Keratinocyte (primary cell): ENCODE measurements at regions not wholly inside any gene's neighbourhood (a gene's known extent, or its start where the extent isn't known, plus 50 kb on each side); places are given as distances from the start of the nearest gene placed in this dataset.

Experiments
- DNase-seq: peaks from one replicate; pipeline ENCODE4 v3.0.0-alpha.2; 2011; ENCODE audit warnings: low read depth, missing footprints, low spot score
- FAIRE-seq: peaks from 2 replicates; lab custom pipeline; 2011; peaks lifted over from hg19 to GRCh38; lab: Jason Lieb, UNC
- H2AFZ ChIP-seq: 2 replicates; pipeline ENCODE4 v1.6.0; 2012; ENCODE audit warnings: low read length, control low read depth, inconsistent platforms; ENCODE audit not compliant: control insufficient read depth
- H3K27ac ChIP-seq: 2 replicates; pipeline ENCODE4 v1.5.1; 2011; ENCODE audit warnings: low read length; ENCODE audit not compliant: control insufficient read depth, insufficient read depth
- H3K27me3 ChIP-seq: 3 replicates; pipeline ENCODE4 v1.6.0; 2011; ENCODE audit warnings: low read length; ENCODE audit not compliant: control insufficient read depth, insufficient read depth; ENCODE audit errors: extremely low read depth
- H3K36me3 ChIP-seq, 2 experiments: 2 replicates in 1 of 2; 3 replicates in 1 of 2; pipeline ENCODE4 v1.5.1; 2011; ENCODE audit warnings: low read length in 2 of 2, mild to moderate bottlenecking in 1 of 2; ENCODE audit not compliant: control insufficient read depth in 2 of 2, insufficient read depth in 2 of 2; ENCODE audit errors: extremely low read depth in 1 of 2
- H3K4me1 ChIP-seq: 3 replicates; pipeline ENCODE4 v1.5.1; 2011; ENCODE audit warnings: low read length; ENCODE audit not compliant: control insufficient read depth, insufficient read depth; ENCODE audit errors: extremely low read depth
- H3K4me2 ChIP-seq: 3 replicates; pipeline ENCODE4 v1.6.0; 2011; ENCODE audit warnings: low read depth, low read length; ENCODE audit not compliant: control insufficient read depth, insufficient read depth; ENCODE audit errors: extremely low read depth
- H3K4me3 ChIP-seq, 3 experiments: fragments of 200-600 bp in 1 of 3; sonication (generic) in 1 of 3; 2 replicates in 2 of 3; 3 replicates in 1 of 3; pipeline ENCODE4 v1.5.1; 2011 to 2016; ENCODE audit warnings: low read length in 3 of 3, mild to moderate bottlenecking in 3 of 3, control low read depth in 2 of 3, inconsistent platforms in 1 of 3, low read depth in 1 of 3, mixed read lengths in 1 of 3, mixed run types in 1 of 3, moderate library complexity in 1 of 3; ENCODE audit not compliant: control insufficient read depth in 2 of 3, insufficient read depth in 2 of 3; ENCODE audit errors: extremely low read depth in 1 of 3
- H3K79me2 ChIP-seq: 2 replicates; pipeline ENCODE4 v1.6.0; 2012; ENCODE audit warnings: low read length; ENCODE audit not compliant: control insufficient read depth, insufficient read depth
- H3K9ac ChIP-seq: 3 replicates; pipeline ENCODE4 v1.6.0; 2011; ENCODE audit warnings: low read length; ENCODE audit not compliant: control insufficient read depth, insufficient read depth; ENCODE audit errors: extremely low read depth
- H3K9me1 ChIP-seq: 3 replicates; pipeline ENCODE4 v1.6.0; 2011; ENCODE audit warnings: low read length; ENCODE audit not compliant: control insufficient read depth, insufficient read depth; ENCODE audit errors: extremely low read depth
- H3K9me3 ChIP-seq: 2 replicates; pipeline ENCODE4 v1.5.1; 2012; ENCODE audit warnings: low read depth, low read length; ENCODE audit not compliant: control insufficient read depth
- H4K20me1 ChIP-seq: 3 replicates; pipeline ENCODE4 v1.6.0; 2011; ENCODE audit warnings: low read length; ENCODE audit not compliant: control insufficient read depth, insufficient read depth; ENCODE audit errors: extremely low read depth
- EZH2 ChIP-seq: IDR thresholded peaks from one replicate; pipeline ENCODE4 v1.6.1; 2012; ENCODE audit warnings: inconsistent platforms, mild to moderate bottlenecking, low read length, moderate library complexity
- dilution Hi-C: fragments of 300-500 bp; cut with MboI; formaldehyde crosslinking; loops from one replicate; pipeline ENCODE4 v1.7.0; 2020; ENCODE audit warnings: low sequenced_read_pairs; ENCODE audit not compliant: extremely low pct_ligation_motif_present
- TF ChIP-seq, protein P1 (sequence below), 3 experiments: IDR thresholded peaks in 1 of 3; conservative IDR thresholded peaks in 1 of 3; optimal IDR thresholded peaks in 1 of 3; 2 replicates in 2 of 3; 3 replicates in 1 of 3; pipeline versions ENCODE3 to v1.5.1; 2011; ENCODE audit warnings: low read length in 3 of 3, mild to moderate bottlenecking in 3 of 3, moderate library complexity in 2 of 3, control low read depth in 1 of 3, inconsistent platforms in 1 of 3; ENCODE audit not compliant: insufficient read depth in 2 of 3; ENCODE audit errors: extremely low read depth in 1 of 3

DNA sequence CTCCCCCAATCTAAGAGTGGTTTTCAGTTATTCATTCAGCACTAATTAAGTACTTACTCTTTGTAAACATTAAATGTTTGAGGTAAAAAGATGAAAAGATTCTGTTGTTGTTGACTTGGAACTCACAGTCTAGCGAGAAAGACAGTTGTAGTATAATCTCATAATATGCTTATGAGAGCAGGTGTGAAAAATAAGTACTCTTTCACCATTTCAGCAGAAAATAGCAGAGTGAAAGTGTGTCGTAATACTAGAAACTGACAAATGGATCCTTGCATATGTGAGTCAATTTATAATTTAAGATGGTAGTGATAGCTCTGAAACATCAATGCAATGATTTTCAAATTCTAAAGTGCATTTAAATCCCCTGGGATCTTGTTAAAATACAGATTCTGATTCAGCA, 618.8 kb upstream of the CCDC54 start:
- no peak for FAIRE-seq
- dilution Hi-C loops: no loop called here
- Histone ChIP-seq H4K20me1 (no peaks in the 10 kb centered on the region), H3K27me3 (no peaks in the 10 kb centered on the region), H3K9ac (no peak overlapping the region), H3K4me3 (no peak overlapping the region), H3K9me3 (no peaks in the 10 kb centered on the region), H3K36me3 (no peaks in the 10 kb centered on the region), H3K4me2 (no peak overlapping the region), H3K27ac (no peak overlapping the region), H3K4me1 (no peaks in the 10 kb centered on the region), H3K79me2 (no peaks in the 10 kb centered on the region), H2AFZ (no peak overlapping the region), H3K9me1 (no peaks in the 10 kb centered on the region)
- no peak for DNase-seq
- TF ChIP-seq, protein P1, sequence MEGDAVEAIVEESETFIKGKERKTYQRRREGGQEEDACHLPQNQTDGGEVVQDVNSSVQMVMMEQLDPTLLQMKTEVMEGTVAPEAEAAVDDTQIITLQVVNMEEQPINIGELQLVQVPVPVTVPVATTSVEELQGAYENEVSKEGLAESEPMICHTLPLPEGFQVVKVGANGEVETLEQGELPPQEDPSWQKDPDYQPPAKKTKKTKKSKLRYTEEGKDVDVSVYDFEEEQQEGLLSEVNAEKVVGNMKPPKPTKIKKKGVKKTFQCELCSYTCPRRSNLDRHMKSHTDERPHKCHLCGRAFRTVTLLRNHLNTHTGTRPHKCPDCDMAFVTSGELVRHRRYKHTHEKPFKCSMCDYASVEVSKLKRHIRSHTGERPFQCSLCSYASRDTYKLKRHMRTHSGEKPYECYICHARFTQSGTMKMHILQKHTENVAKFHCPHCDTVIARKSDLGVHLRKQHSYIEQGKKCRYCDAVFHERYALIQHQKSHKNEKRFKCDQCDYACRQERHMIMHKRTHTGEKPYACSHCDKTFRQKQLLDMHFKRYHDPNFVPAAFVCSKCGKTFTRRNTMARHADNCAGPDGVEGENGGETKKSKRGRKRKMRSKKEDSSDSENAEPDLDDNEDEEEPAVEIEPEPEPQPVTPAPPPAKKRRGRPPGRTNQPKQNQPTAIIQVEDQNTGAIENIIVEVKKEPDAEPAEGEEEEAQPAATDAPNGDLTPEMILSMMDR (optimal IDR thresholded peaks at IDR 0.05 in 1 of 3, IDR thresholded peaks at IDR 0.05 in 1 of 3, conservative IDR thresholded peaks at IDR 0.05 in 1 of 3; ENCODE audit: extremely low read depth in 1 of 3, insufficient read depth in 2 of 3, low read length in 3 of 3): no peak
- no peak for TF ChIP-seq EZH2

DNA sequence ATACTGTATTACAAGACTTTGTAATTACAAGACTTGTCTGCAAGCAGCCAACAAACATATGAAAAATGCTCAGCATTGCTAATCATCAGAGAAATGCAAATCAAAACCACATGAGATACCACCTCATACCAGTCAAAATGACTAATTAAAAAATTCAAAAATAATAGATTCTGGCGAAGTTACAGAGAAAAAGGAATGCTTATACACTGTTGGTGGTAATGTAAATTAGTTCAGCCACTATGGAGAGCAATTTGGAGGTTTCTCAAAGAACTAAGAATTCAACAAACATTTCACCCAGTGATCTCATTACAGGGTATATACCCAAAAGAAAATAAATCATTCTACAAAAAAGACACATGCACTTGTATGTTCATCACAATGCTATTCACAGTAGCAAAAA, 617.5 kb upstream of the CCDC54 start:
- Histone ChIP-seq H3K4me1 (no peaks in the 10 kb centered on the region), H3K27ac (no peak overlapping the region), H3K9me1 (no peaks in the 10 kb centered on the region), H3K36me3 (no peaks in the 10 kb centered on the region), H3K27me3 (no peaks in the 10 kb centered on the region), H3K4me3 (no peak overlapping the region), H4K20me1 (no peaks in the 10 kb centered on the region), H3K9me3 (no peaks in the 10 kb centered on the region), H3K79me2 (no peaks in the 10 kb centered on the region), H2AFZ (no peak overlapping the region), H3K4me2 (no peak overlapping the region), H3K9ac (no peak overlapping the region)
- FAIRE-seq: no peak
- dilution Hi-C loops: no loop called here
- TF ChIP-seq EZH2: no peak
- TF ChIP-seq, protein P1 (optimal IDR thresholded peaks at IDR 0.05 in 1 of 3, IDR thresholded peaks at IDR 0.05 in 1 of 3, conservative IDR thresholded peaks at IDR 0.05 in 1 of 3; ENCODE audit: extremely low read depth in 1 of 3, insufficient read depth in 2 of 3, low read length in 3 of 3): no peak
- no peak for DNase-seq
